DOHH2 (cell line): ENCODE measurements at regions not wholly inside any gene's neighbourhood (a gene's known extent, or its start where the extent isn't known, plus 50 kb on each side); places are given as distances from the start of the nearest gene placed in this dataset.
A peak's percentile ranks its signal among the peaks of the same experiment; 100 is the strongest.

ENCODE experiments used
- H3F3A ChIP-seq: fragments of 200-600 bp; sonication (generic), shearing (Covaris generic); 2 replicates; pipeline ENCODE4 v1.6.0; 2016; ENCODE audit warnings: antibody characterized with exemption, mild to moderate bottlenecking; ENCODE audit not compliant: control insufficient read depth, insufficient read depth
- H3K27ac ChIP-seq: fragments of 200-600 bp; sonication (generic); 2 replicates; pipeline ENCODE4 v1.5.1; 2014; ENCODE audit warnings: low read depth, mild to moderate bottlenecking, low read length, moderate library complexity
- H3K27me3 ChIP-seq: fragments of 200-600 bp; sonication (generic); 2 replicates; pipeline ENCODE4 v1.6.1; 2014; ENCODE audit warnings: mild to moderate bottlenecking, low read length, mixed read lengths; ENCODE audit not compliant: control insufficient read depth
- H3K36me3 ChIP-seq: fragments of 200-600 bp; sonication (generic); 2 replicates; pipeline ENCODE4 v1.6.1; 2014; ENCODE audit warnings: mild to moderate bottlenecking, low read length, moderate library complexity, mixed read lengths; ENCODE audit not compliant: control insufficient read depth
- H3K4me1 ChIP-seq: fragments of 200-600 bp; sonication (generic); 2 replicates; pipeline ENCODE4 v1.6.1; 2014; ENCODE audit warnings: mild to moderate bottlenecking, low read length, mixed read lengths; ENCODE audit not compliant: control insufficient read depth
- H3K4me2 ChIP-seq: fragments of 200-600 bp; sonication (generic); 2 replicates; pipeline ENCODE4 v1.6.0; 2014; ENCODE audit warnings: mild to moderate bottlenecking, low read length, moderate library complexity
- H3K4me3 ChIP-seq: fragments of 200-600 bp; sonication (generic); 2 replicates; pipeline ENCODE4 v1.5.1; 2014; ENCODE audit warnings: mild to moderate bottlenecking, low read length, mixed read lengths
- H3K79me2 ChIP-seq: fragments of 200-600 bp; sonication (generic); 2 replicates; pipeline ENCODE4 v1.6.1; 2014; ENCODE audit warnings: mild to moderate bottlenecking, low read length, mixed read lengths; ENCODE audit not compliant: control insufficient read depth
- H3K9me2 ChIP-seq: fragments of 200-600 bp; sonication (generic); replicated peaks from 2 replicates; pipeline ENCODE4 v1.6.1; 2014; ENCODE audit warnings: mild to moderate bottlenecking, low read length, mixed read lengths; ENCODE audit not compliant: control insufficient read depth
- H3K9me3 ChIP-seq: fragments of 200-600 bp; sonication (generic); 2 replicates; pipeline ENCODE4 v1.6.1; 2014; ENCODE audit warnings: antibody characterized with exemption, low read length, mixed read lengths; ENCODE audit not compliant: control insufficient read depth, insufficient read depth
- H4K20me1 ChIP-seq: fragments of 200-600 bp; sonication (generic); 2 replicates; pipeline ENCODE4 v1.6.0; 2014; ENCODE audit warnings: low read depth, mild to moderate bottlenecking, antibody characterized with exemption, low read length, moderate library complexity; ENCODE audit not compliant: control insufficient read depth, insufficient read depth
- CTCF ChIP-seq: fragments of 200-600 bp; sonication (generic); IDR thresholded peaks from one replicate; pipeline ENCODE4 v1.5.1; 2014; ENCODE audit warnings: antibody characterized with exemption, mild to moderate bottlenecking, low read depth, low read length; ENCODE audit not compliant: poor library complexity, severe bottlenecking
- EZH2phosphoT487 ChIP-seq: fragments of 200-600 bp; sonication (generic); IDR thresholded peaks from 2 replicates; pipeline ENCODE4 v1.6.1; 2017; ENCODE audit warnings: borderline replicate concordance, mild to moderate bottlenecking, antibody characterized with exemption, low read length, moderate library complexity, mixed read lengths

GRCh38 chr12:18861287-18861858, 123.5 kb downstream of the CAPZA3 start:
- Histone ChIP-seq H3K79me2 (no peaks in the 10 kb centered on the region), H3K9me3 (no peaks in the 10 kb centered on the region), H3F3A (no peaks in the 10 kb centered on the region), H4K20me1 (no peaks in the 10 kb centered on the region), H3K9me2 (no peaks in the 10 kb centered on the region), H3K4me1 (no peaks in the 10 kb centered on the region), H3K36me3 (no peaks in the 10 kb centered on the region), H3K27me3 (no peaks in the 10 kb centered on the region), H3K27ac (no peak overlapping the region), H3K4me3 (no peak overlapping the region), H3K4me2 (no peak overlapping the region)
- peak; percentile 59 for TF ChIP-seq CTCF
- no peak for TF ChIP-seq EZH2phosphoT487

- Histone ChIP-seq H3K4me1 (peaks cover 2% of the 10 kb centered on the region; the same call in 1 of the 2 replicates), H3K79me2 (no peaks in the 10 kb centered on the region), H3K27ac (no peak overlapping the region), H3K9me2 (no peaks in the 10 kb centered on the region), H3F3A (no peaks in the 10 kb centered on the region), H4K20me1 (no peaks in the 10 kb centered on the region), H3K4me2 (no peak overlapping the region), H3K4me3 (no peak overlapping the region), H3K27me3 (no peaks in the 10 kb centered on the region), H3K36me3 (no peaks in the 10 kb centered on the region), H3K9me3 (no peaks in the 10 kb centered on the region)
- TF ChIP-seq EZH2phosphoT487 (no peak), CTCF (no peak)
Observed at GRCh38 chr12:18863769-18864500, 126.0 kb downstream of the CAPZA3 start.

- Histone ChIP-seq H4K20me1 (no peaks in the 10 kb centered on the region), H3K4me1 (peaks cover 5% of the 10 kb centered on the region; the same call in 1 of the 2 replicates), H3K79me2 (no peaks in the 10 kb centered on the region), H3K27me3 (no peaks in the 10 kb centered on the region), H3K27ac (no peak overlapping the region), H3K36me3 (no peaks in the 10 kb centered on the region), H3K9me2 (no peaks in the 10 kb centered on the region), H3K4me2 (no peak overlapping the region), H3K4me3 (no peak overlapping the region), H3F3A (no peaks in the 10 kb centered on the region), H3K9me3 (no peaks in the 10 kb centered on the region)
- TF ChIP-seq CTCF: no peak
Observed at GRCh38 chr12:18864900-18865561, 127.1 kb downstream of the CAPZA3 start.
